H9 (cell line): ENCODE measurements at regions not wholly inside any gene's neighbourhood (a gene's known extent, or its start where the extent isn't known, plus 50 kb on each side); places are given as distances from the start of the nearest gene placed in this dataset.

ENCODE experiments used
- DNase-seq: peaks from one replicate; pipeline ENCODE4 v3.0.0-alpha.2; 2017
- H2AFZ ChIP-seq: one replicate; pipeline ENCODE4 v1.6.1; 2013; ENCODE audit warnings: mild to moderate bottlenecking, low read length, control low read depth, moderate library complexity
- H2AK5ac ChIP-seq: 2 replicates; pipeline ENCODE4 v1.6.1; 2013; ENCODE audit warnings: low read length, control low read depth, mixed read lengths; ENCODE audit not compliant: insufficient read length
- H2BK120ac ChIP-seq: one replicate; pipeline ENCODE4 v1.6.1; 2013; ENCODE audit warnings: low read depth, mild to moderate bottlenecking, low read length, control low read depth, inconsistent platforms; ENCODE audit not compliant: poor library complexity, severe bottlenecking
- H2BK12ac ChIP-seq: 2 replicates; pipeline ENCODE4 v1.6.1; 2013; ENCODE audit warnings: low read length, control low read depth, mixed read lengths, low read depth; ENCODE audit not compliant: insufficient read length
- H2BK15ac ChIP-seq: 2 replicates; pipeline ENCODE4 v1.6.1; 2013; ENCODE audit warnings: low read depth, low read length, control low read depth
- H2BK20ac ChIP-seq: one replicate; pipeline ENCODE4 v1.6.1; 2013; ENCODE audit warnings: low read depth, mild to moderate bottlenecking, low read length, control low read depth, inconsistent platforms; ENCODE audit not compliant: poor library complexity, severe bottlenecking
- H2BK5ac ChIP-seq: 2 replicates; pipeline ENCODE4 v1.6.1; 2013; ENCODE audit warnings: low read length, control low read depth, mixed read lengths; ENCODE audit not compliant: insufficient read length
- H3K14ac ChIP-seq: 2 replicates; pipeline ENCODE4 v1.6.1; 2013; ENCODE audit warnings: low read length, control low read depth; ENCODE audit not compliant: insufficient read depth
- H3K18ac ChIP-seq: 2 replicates; pipeline ENCODE4 v1.6.1; 2013; ENCODE audit warnings: low read depth, mild to moderate bottlenecking, mixed read lengths, low read length, control low read depth; ENCODE audit not compliant: insufficient read length
- H3K23ac ChIP-seq: 2 replicates; pipeline ENCODE4 v1.6.1; 2013; ENCODE audit warnings: low read length, control low read depth, mixed read lengths, low read depth; ENCODE audit not compliant: insufficient read length
- H3K23me2 ChIP-seq: 2 replicates; pipeline ENCODE4 v1.6.1; 2013; ENCODE audit warnings: low read depth, mild to moderate bottlenecking, mixed read lengths, low read length, control low read depth; ENCODE audit not compliant: insufficient read length, poor library complexity, severe bottlenecking
- H3K27ac ChIP-seq: 2 replicates; pipeline ENCODE4 v1.5.1; 2013; ENCODE audit warnings: low read length, control low read depth, mixed read lengths, low read depth; ENCODE audit not compliant: insufficient read length
- H3K27me3 ChIP-seq: 2 replicates; pipeline ENCODE4 v1.6.1; 2013; ENCODE audit warnings: low read length, control low read depth, inconsistent platforms; ENCODE audit not compliant: insufficient read depth
- H3K4ac ChIP-seq: 2 replicates; pipeline ENCODE4 v1.6.1; 2013; ENCODE audit warnings: low read depth, mild to moderate bottlenecking, control low read depth, inconsistent platforms, low read length, moderate library complexity
- H3K4me1 ChIP-seq: 2 replicates; pipeline ENCODE4 v1.6.1; 2013; ENCODE audit warnings: low read length, control low read depth, inconsistent platforms; ENCODE audit not compliant: insufficient read depth
- H3K4me2 ChIP-seq: 2 replicates; pipeline ENCODE4 v1.6.1; 2013; ENCODE audit warnings: low read length, control low read depth, mixed read lengths; ENCODE audit not compliant: insufficient read length, insufficient read depth
- H3K56ac ChIP-seq: 2 replicates; pipeline ENCODE4 v1.6.1; 2013; ENCODE audit warnings: low read depth, mild to moderate bottlenecking, mixed read lengths, low read length, control low read depth; ENCODE audit not compliant: insufficient read length
- H3K79me1 ChIP-seq: 2 replicates; pipeline ENCODE4 v1.6.1; 2013; ENCODE audit warnings: low read depth, mild to moderate bottlenecking, moderate library complexity, low read length, control low read depth, inconsistent platforms; ENCODE audit not compliant: insufficient read depth, poor library complexity, severe bottlenecking
- H3K79me2 ChIP-seq: 2 replicates; pipeline ENCODE4 v1.6.1; 2013; ENCODE audit warnings: low read length, control low read depth, inconsistent platforms; ENCODE audit not compliant: insufficient read depth
- H3K9ac ChIP-seq: 2 replicates; pipeline ENCODE4 v1.6.1; 2013; ENCODE audit warnings: low read length, control low read depth, mixed read lengths; ENCODE audit not compliant: insufficient read length; ENCODE audit errors: extremely low read depth
- H3K9me3 ChIP-seq: one replicate; pipeline ENCODE4 v1.6.1; 2013; ENCODE audit warnings: low read depth, low read length, inconsistent platforms; ENCODE audit not compliant: control insufficient read depth
- H3T11ph ChIP-seq: one replicate; pipeline ENCODE4 v1.6.1; 2013; ENCODE audit warnings: mild to moderate bottlenecking, low read length, control low read depth, inconsistent platforms
- H4K20me1 ChIP-seq: one replicate; pipeline ENCODE4 v1.6.1; 2013; ENCODE audit not compliant: control insufficient read depth, insufficient read length, insufficient read depth
- H4K5ac ChIP-seq: 2 replicates; pipeline ENCODE4 v1.6.1; 2013; ENCODE audit warnings: low read depth, mild to moderate bottlenecking, mixed read lengths, low read length, control low read depth; ENCODE audit not compliant: insufficient read length
- H4K8ac ChIP-seq: replicated peaks from 2 replicates; pipeline ENCODE4 v1.6.1; 2013; ENCODE audit warnings: low read length, control low read depth, mixed read lengths, low read depth; ENCODE audit not compliant: insufficient read length
- H4K91ac ChIP-seq: 2 replicates; pipeline ENCODE4 v1.6.1; 2013; ENCODE audit warnings: low read depth, mild to moderate bottlenecking, moderate library complexity, mixed read lengths, low read length, control low read depth; ENCODE audit not compliant: insufficient read length
- H3K27ac Mint-ChIP-seq, 3 experiments: 2 replicates in 2 of 3; 3 replicates in 1 of 3; pipeline ENCODE4 v1.8.0; 2020 to 2021; ENCODE audit warnings: mixed read lengths in 3 of 3, mild to moderate bottlenecking in 1 of 3, moderate library complexity in 1 of 3
- H3K27me3 Mint-ChIP-seq: 2 replicates; pipeline ENCODE4 v1.8.0; 2021; ENCODE audit warnings: low read depth, mild to moderate bottlenecking, moderate library complexity, mixed read lengths
- H3K36me3 Mint-ChIP-seq, 3 experiments: 2 replicates in 2 of 3; 3 replicates in 1 of 3; pipeline ENCODE4 v1.8.0; 2020 to 2021; ENCODE audit warnings: low read depth in 3 of 3, mixed read lengths in 3 of 3; ENCODE audit not compliant: insufficient read depth in 1 of 3
- H3K4me1 Mint-ChIP-seq, 2 experiments: 2 replicates each; pipeline ENCODE4 v1.8.0; 2020; ENCODE audit warnings: mixed read lengths in 2 of 2
- H3K4me3 Mint-ChIP-seq, 2 experiments: 2 replicates in 1 of 2; 3 replicates in 1 of 2; pipeline ENCODE4 v1.8.0; 2020 to 2021; ENCODE audit warnings: mild to moderate bottlenecking in 2 of 2, mixed read lengths in 2 of 2, moderate library complexity in 1 of 2
- H3K9me3 Mint-ChIP-seq, 2 experiments: 2 replicates in 1 of 2; 3 replicates in 1 of 2; pipeline ENCODE4 v1.8.0; 2020; ENCODE audit warnings: mild to moderate bottlenecking in 2 of 2, mixed read lengths in 2 of 2, moderate library complexity in 1 of 2
- TF ChIP-seq, protein P1 (sequence below): fragments of 200-600 bp; sonication (generic); conservative IDR thresholded peaks from 3 replicates; pipeline ENCODE4 v1.8.0; 2021; ENCODE audit warnings: antibody characterized with exemption, mild to moderate bottlenecking

DNA sequence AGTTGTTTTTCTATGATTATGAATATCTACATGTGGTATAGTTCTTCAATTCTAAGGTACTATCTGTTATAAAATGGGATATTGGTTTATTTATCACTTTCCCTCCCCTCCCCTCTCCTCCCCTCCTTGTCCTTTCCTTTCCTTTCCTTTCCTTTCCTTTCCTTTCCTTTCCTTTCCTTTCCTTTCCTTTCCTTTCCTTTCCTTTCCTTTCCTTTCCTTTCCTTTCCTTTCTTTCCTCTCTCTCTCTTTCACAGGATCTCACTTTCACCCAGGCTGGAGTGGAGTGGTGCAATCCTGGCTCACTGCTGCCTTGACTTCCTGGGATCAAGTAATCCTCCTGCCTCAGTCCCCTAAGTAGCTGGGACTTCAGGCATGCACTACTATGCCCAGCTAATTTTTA lies 466.8 kb downstream of the DMAC1 start:
- no peak overlapping the region for H2BK20ac ChIP-seq
- no peak overlapping the region for H3K9ac ChIP-seq
- H2BK15ac ChIP-seq: no peak overlapping the region
- no peaks in the 10 kb centered on the region for H3K23me2 ChIP-seq
- H2BK120ac ChIP-seq: no peak overlapping the region
- no peaks in the 10 kb centered on the region for H3K79me1 ChIP-seq
- no peaks in the 10 kb centered on the region for H3K79me2 ChIP-seq
- no peak overlapping the region for H2BK5ac ChIP-seq
- H3K4me1 Mint-ChIP-seq: peaks cover 0 to 2% of the 10 kb centered on the region in 2 experiments; a peak in 1 of 4 replicates
- H4K20me1 ChIP-seq: no peaks in the 10 kb centered on the region
- H3K9me3 ChIP-seq: no peaks in the 10 kb centered on the region
- DNase-seq: no peak
- H3K4me2 ChIP-seq: no peak overlapping the region
- H3K4me1 ChIP-seq: no peaks in the 10 kb centered on the region
- no peak overlapping the region for H3K56ac ChIP-seq
- H3K9me3 Mint-ChIP-seq: no peaks in the 10 kb centered on the region
- TF ChIP-seq, protein P1, sequence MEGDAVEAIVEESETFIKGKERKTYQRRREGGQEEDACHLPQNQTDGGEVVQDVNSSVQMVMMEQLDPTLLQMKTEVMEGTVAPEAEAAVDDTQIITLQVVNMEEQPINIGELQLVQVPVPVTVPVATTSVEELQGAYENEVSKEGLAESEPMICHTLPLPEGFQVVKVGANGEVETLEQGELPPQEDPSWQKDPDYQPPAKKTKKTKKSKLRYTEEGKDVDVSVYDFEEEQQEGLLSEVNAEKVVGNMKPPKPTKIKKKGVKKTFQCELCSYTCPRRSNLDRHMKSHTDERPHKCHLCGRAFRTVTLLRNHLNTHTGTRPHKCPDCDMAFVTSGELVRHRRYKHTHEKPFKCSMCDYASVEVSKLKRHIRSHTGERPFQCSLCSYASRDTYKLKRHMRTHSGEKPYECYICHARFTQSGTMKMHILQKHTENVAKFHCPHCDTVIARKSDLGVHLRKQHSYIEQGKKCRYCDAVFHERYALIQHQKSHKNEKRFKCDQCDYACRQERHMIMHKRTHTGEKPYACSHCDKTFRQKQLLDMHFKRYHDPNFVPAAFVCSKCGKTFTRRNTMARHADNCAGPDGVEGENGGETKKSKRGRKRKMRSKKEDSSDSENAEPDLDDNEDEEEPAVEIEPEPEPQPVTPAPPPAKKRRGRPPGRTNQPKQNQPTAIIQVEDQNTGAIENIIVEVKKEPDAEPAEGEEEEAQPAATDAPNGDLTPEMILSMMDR: no peak
- no peak overlapping the region for H3T11ph ChIP-seq
- H2BK12ac ChIP-seq: no peak overlapping the region
- H4K91ac ChIP-seq: no peak overlapping the region
- no peaks in the 10 kb centered on the region for H3K36me3 Mint-ChIP-seq
- no peak overlapping the region for H3K4ac ChIP-seq
- no peak overlapping the region for H3K18ac ChIP-seq
- H3K27me3 ChIP-seq: no peaks in the 10 kb centered on the region
- no peak overlapping the region for H3K23ac ChIP-seq
- H4K8ac ChIP-seq: no peak overlapping the region
- H3K27me3 Mint-ChIP-seq: no peaks in the 10 kb centered on the region
- no peak overlapping the region for H2AFZ ChIP-seq
- H2AK5ac ChIP-seq: no peak overlapping the region
- H3K27ac Mint-ChIP-seq: no peak overlapping the region
- no peak overlapping the region for H3K4me3 Mint-ChIP-seq
- H3K27ac ChIP-seq: no peak overlapping the region
- no peak overlapping the region for H3K14ac ChIP-seq
- H4K5ac ChIP-seq: no peak overlapping the region
